PC-3 (cell line): ENCODE measurements at regions not wholly inside any gene's neighbourhood (a gene's known extent, or its start where the extent isn't known, plus 50 kb on each side); places are given as distances from the start of the nearest gene placed in this dataset.

ENCODE experiments used
- EZH2phosphoT487 ChIP-seq: fragments of 300-600 bp; sonication (generic); IDR thresholded peaks from 2 replicates; pipeline ENCODE4 v1.6.1; 2018; ENCODE audit warnings: mild to moderate bottlenecking, antibody characterized with exemption, low read length, borderline replicate concordance
- TF ChIP-seq, protein P1 (sequence below): fragments of 300-600 bp; sonication (generic); conservative IDR thresholded peaks from 2 replicates; pipeline ENCODE4 v1.5.1; 2017; ENCODE audit warnings: antibody characterized with exemption, low read depth, mild to moderate bottlenecking, low read length

DNA sequence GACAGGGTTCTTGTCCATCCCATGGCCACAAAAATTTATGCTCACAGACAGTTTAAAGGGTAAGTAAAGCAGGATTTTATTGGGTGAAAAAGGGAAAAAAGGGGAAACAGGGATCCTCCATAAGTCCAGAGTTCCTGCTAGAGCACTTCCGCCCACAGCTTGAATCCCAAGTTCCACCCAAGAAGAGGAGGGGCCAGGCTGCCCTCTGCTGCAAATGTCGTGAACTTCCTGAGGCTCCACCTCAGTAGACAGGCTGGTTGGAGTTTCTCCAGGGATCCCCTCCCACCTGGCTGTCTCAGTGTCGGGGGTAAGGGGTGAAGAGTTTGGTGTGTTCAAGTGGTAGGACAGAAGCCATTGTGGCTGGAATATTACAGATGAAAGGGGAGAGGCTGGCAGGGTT is 275.0 kb upstream of the SGCD start:
- TF ChIP-seq, protein P1, sequence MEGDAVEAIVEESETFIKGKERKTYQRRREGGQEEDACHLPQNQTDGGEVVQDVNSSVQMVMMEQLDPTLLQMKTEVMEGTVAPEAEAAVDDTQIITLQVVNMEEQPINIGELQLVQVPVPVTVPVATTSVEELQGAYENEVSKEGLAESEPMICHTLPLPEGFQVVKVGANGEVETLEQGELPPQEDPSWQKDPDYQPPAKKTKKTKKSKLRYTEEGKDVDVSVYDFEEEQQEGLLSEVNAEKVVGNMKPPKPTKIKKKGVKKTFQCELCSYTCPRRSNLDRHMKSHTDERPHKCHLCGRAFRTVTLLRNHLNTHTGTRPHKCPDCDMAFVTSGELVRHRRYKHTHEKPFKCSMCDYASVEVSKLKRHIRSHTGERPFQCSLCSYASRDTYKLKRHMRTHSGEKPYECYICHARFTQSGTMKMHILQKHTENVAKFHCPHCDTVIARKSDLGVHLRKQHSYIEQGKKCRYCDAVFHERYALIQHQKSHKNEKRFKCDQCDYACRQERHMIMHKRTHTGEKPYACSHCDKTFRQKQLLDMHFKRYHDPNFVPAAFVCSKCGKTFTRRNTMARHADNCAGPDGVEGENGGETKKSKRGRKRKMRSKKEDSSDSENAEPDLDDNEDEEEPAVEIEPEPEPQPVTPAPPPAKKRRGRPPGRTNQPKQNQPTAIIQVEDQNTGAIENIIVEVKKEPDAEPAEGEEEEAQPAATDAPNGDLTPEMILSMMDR = no peak
- TF ChIP-seq EZH2phosphoT487 = no peak
